Astrocyte (in vitro differentiated cells and primary cell): ENCODE measurements at regions not wholly inside any gene's neighbourhood (a gene's known extent, or its start where the extent isn't known, plus 50 kb on each side); places are given as distances from the start of the nearest gene placed in this dataset.

ENCODE experiments used
- DNase-seq: peaks from one replicate; pipeline ENCODE4 v3.0.0-alpha.2; 2010; ENCODE audit warnings: low read depth
- FAIRE-seq: peaks from 2 replicates; lab custom pipeline; 2011; peaks lifted over from hg19 to GRCh38; lab: Jason Lieb, UNC
- H2AFZ ChIP-seq: 2 replicates; pipeline ENCODE4 v1.6.0; 2012; ENCODE audit warnings: low read depth, low read length, inconsistent platforms
- H3K27ac ChIP-seq: 2 replicates; pipeline ENCODE4 v1.5.1; 2011; ENCODE audit warnings: low read depth, low read length, inconsistent platforms
- H3K27me3 ChIP-seq: 2 replicates; pipeline ENCODE4 v1.6.0; 2011; ENCODE audit warnings: low read length, inconsistent platforms; ENCODE audit not compliant: insufficient read depth
- H3K36me3 ChIP-seq: 2 replicates; pipeline ENCODE4 v1.5.1; 2011; ENCODE audit warnings: low read length, inconsistent platforms; ENCODE audit not compliant: insufficient read depth
- H3K4me1 ChIP-seq: 2 replicates; pipeline ENCODE4 v1.5.1; 2011; ENCODE audit warnings: low read length, inconsistent platforms; ENCODE audit not compliant: insufficient read depth
- H3K4me2 ChIP-seq: 2 replicates; pipeline ENCODE4 v1.6.0; 2012; ENCODE audit warnings: low read length, inconsistent platforms
- H3K4me3 ChIP-seq: 2 replicates; pipeline ENCODE4 v1.5.1; 2011; ENCODE audit warnings: low read depth, mild to moderate bottlenecking, low read length, inconsistent platforms; ENCODE audit not compliant: insufficient read depth
- H3K79me2 ChIP-seq: 2 replicates; pipeline ENCODE4 v1.6.0; 2012; ENCODE audit warnings: mild to moderate bottlenecking, low read length, inconsistent platforms; ENCODE audit not compliant: insufficient read depth
- H3K9ac ChIP-seq: 2 replicates; pipeline ENCODE4 v1.6.0; 2012; ENCODE audit warnings: mild to moderate bottlenecking, low read length, inconsistent platforms
- H3K9me3 ChIP-seq: 2 replicates; pipeline ENCODE4 v1.5.1; 2012; ENCODE audit warnings: low read depth, mild to moderate bottlenecking, low read length, inconsistent platforms; ENCODE audit not compliant: insufficient read depth
- H4K20me1 ChIP-seq: 2 replicates; pipeline ENCODE4 v1.6.0; 2012; ENCODE audit warnings: low read length, inconsistent platforms; ENCODE audit not compliant: insufficient read depth
- H3K27ac Mint-ChIP-seq: one replicate; pipeline ENCODE4 v1.8.0; 2021; ENCODE audit warnings: mild to moderate bottlenecking, mixed read lengths; ENCODE audit not compliant: unreplicated experiment
- H3K27me3 Mint-ChIP-seq: one replicate; pipeline ENCODE4 v1.8.0; 2021; ENCODE audit warnings: low read depth, mixed read lengths; ENCODE audit not compliant: unreplicated experiment
- H3K36me3 Mint-ChIP-seq: one replicate; pipeline ENCODE4 v1.8.0; 2021; ENCODE audit warnings: low read depth, mixed read lengths; ENCODE audit not compliant: unreplicated experiment
- H3K4me1 Mint-ChIP-seq: one replicate; pipeline ENCODE4 v1.8.0; 2021; ENCODE audit warnings: low read depth, mixed read lengths; ENCODE audit not compliant: unreplicated experiment
- H3K4me3 Mint-ChIP-seq: one replicate; pipeline ENCODE4 v1.8.0; 2021; ENCODE audit warnings: mild to moderate bottlenecking, moderate library complexity, mixed read lengths; ENCODE audit not compliant: unreplicated experiment
- H3K9me3 Mint-ChIP-seq: one replicate; pipeline ENCODE4 v1.8.0; 2021; ENCODE audit warnings: mild to moderate bottlenecking, mixed read lengths; ENCODE audit not compliant: unreplicated experiment
- CTCF ChIP-seq: IDR thresholded peaks from 2 replicates; pipeline ENCODE4 v1.5.1; 2011; ENCODE audit warnings: low read depth, mild to moderate bottlenecking, inconsistent platforms, low read length, moderate library complexity; ENCODE audit not compliant: insufficient read depth
- EZH2 ChIP-seq: IDR thresholded peaks from 2 replicates; pipeline ENCODE4 v1.6.1; 2012; ENCODE audit warnings: mild to moderate bottlenecking, low read length, inconsistent platforms; ENCODE audit not compliant: insufficient read depth

GRCh38 chr2:13052547-13052946, 335.8 kb downstream of the TRIB2 start:
- Mint-ChIP-seq H3K27ac (no peak overlapping the region), H3K9me3 (no peaks in the 10 kb centered on the region), H3K4me1 (peaks cover 1% of the 10 kb centered on the region), H3K4me3 (no peak overlapping the region), H3K27me3 (no peaks in the 10 kb centered on the region), H3K36me3 (no peaks in the 10 kb centered on the region)
- Histone ChIP-seq H4K20me1 (no peaks in the 10 kb centered on the region), H3K4me1 (no peaks in the 10 kb centered on the region), H3K4me3 (no peak overlapping the region), H3K9me3 (no peaks in the 10 kb centered on the region), H3K36me3 (no peaks in the 10 kb centered on the region), H3K27me3 (no peaks in the 10 kb centered on the region), H3K79me2 (no peaks in the 10 kb centered on the region), H3K4me2 (no peak overlapping the region), H3K27ac (no peak overlapping the region), H3K9ac (no peak overlapping the region), H2AFZ (no peak overlapping the region)
- TF ChIP-seq CTCF, result no peak
- TF ChIP-seq EZH2, result no peak
- DNase-seq (no peak), FAIRE-seq (no peak)

GRCh38 chr2:13056259-13056843, 339.6 kb downstream of the TRIB2 start:
- H2AFZ ChIP-seq, result no peak overlapping the region
- H3K4me2 ChIP-seq, result no peak overlapping the region
- no peaks in the 10 kb centered on the region for H3K36me3 ChIP-seq
- no peak overlapping the region for H3K9ac ChIP-seq
- DNase-seq (no peak), FAIRE-seq (no peak)
- no peak overlapping the region for H3K27ac ChIP-seq
- H3K4me3 ChIP-seq, result no peak overlapping the region
- Mint-ChIP-seq H3K9me3 (no peaks in the 10 kb centered on the region), H3K27me3 (no peaks in the 10 kb centered on the region), H3K4me3 (no peak overlapping the region), H3K36me3 (no peaks in the 10 kb centered on the region), H3K27ac (no peak overlapping the region), H3K4me1 (no peaks in the 10 kb centered on the region)
- H4K20me1 ChIP-seq, result no peaks in the 10 kb centered on the region
- no peaks in the 10 kb centered on the region for H3K79me2 ChIP-seq
- no peaks in the 10 kb centered on the region for H3K4me1 ChIP-seq
- no peaks in the 10 kb centered on the region for H3K9me3 ChIP-seq
- TF ChIP-seq CTCF, result peak; percentile 54
- no peak for TF ChIP-seq EZH2
- no peaks in the 10 kb centered on the region for H3K27me3 ChIP-seq

DNA sequence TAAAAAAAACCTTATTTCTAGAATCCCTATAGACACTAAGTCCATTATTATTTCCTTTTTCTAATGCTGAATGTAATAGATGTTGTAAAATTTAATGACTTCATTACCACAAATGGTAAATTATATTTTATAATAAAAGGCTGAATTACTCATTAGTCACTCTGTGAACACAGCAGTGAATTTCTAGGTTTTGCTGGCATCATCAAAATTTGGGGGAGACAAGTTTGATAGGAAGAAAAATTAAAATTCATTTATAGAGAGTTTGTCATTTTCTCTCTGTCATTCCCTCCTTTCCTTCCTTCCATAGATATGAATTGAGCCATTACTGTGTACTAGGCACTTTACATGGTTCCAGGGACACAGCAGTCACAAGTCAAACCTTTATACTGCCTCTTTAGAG, 340.9 kb downstream of the TRIB2 start:
- Mint-ChIP-seq H3K27me3 (no peaks in the 10 kb centered on the region), H3K4me1 (no peaks in the 10 kb centered on the region), H3K4me3 (no peak overlapping the region), H3K27ac (no peak overlapping the region), H3K36me3 (no peaks in the 10 kb centered on the region), H3K9me3 (no peaks in the 10 kb centered on the region)
- H3K79me2 ChIP-seq, result no peaks in the 10 kb centered on the region
- no peaks in the 10 kb centered on the region for H3K27me3 ChIP-seq
- no peak overlapping the region for H2AFZ ChIP-seq
- H4K20me1 ChIP-seq, result no peaks in the 10 kb centered on the region
- H3K36me3 ChIP-seq, result no peaks in the 10 kb centered on the region
- H3K9me3 ChIP-seq, result no peaks in the 10 kb centered on the region
- H3K4me3 ChIP-seq, result no peak overlapping the region
- no peak for DNase-seq
- FAIRE-seq, result no peak
- H3K4me2 ChIP-seq, result no peak overlapping the region
- H3K4me1 ChIP-seq, result no peaks in the 10 kb centered on the region
- no peak overlapping the region for H3K27ac ChIP-seq
- no peak overlapping the region for H3K9ac ChIP-seq
- TF ChIP-seq CTCF (no peak), EZH2 (no peak)
